Uterus (tissue), 3 donors: ENCODE measurements at regions not wholly inside any gene's neighbourhood (a gene's known extent, or its start where the extent isn't known, plus 50 kb on each side); places are given as distances from the start of the nearest gene placed in this dataset.

Source experiments
- DNase-seq, 2 donors: peaks; one replicate each; pipeline ENCODE4 v3.0.0-alpha.2; 2019 to 2020
- H3K27ac ChIP-seq, 2 donors: fragments of 200-600 bp; sonication (generic); 1 replicate in 1 of 2; 2 replicates in 1 of 2; pipeline ENCODE4 v1.5.1; 2016 to 2018
- H3K27me3 ChIP-seq, 2 donors: fragments of 200-600 bp; sonication (generic); one replicate each; pipeline ENCODE4 v1.5.1; 2018 to 2019; ENCODE audit warnings: control low read depth in 1 of 2
- H3K36me3 ChIP-seq, 2 donors: fragments of 200-600 bp; sonication (generic); one replicate each; pipeline ENCODE4 v1.5.1; 2019; ENCODE audit warnings: control low read depth in 1 of 2
- H3K4me1 ChIP-seq, 2 donors: fragments of 200-600 bp; sonication (generic); one replicate each; pipeline ENCODE4 v1.5.1; 2018 to 2019; ENCODE audit warnings: control low read depth in 1 of 2
- H3K4me3 ChIP-seq, 2 donors: fragments of 200-600 bp; sonication (generic); 1 replicate in 1 of 2; 2 replicates in 1 of 2; pipeline ENCODE4 v1.5.1; 2018 to 2019; ENCODE audit warnings: mild to moderate bottlenecking in 1 of 2
- H3K9me3 ChIP-seq, 2 donors: fragments of 200-600 bp; sonication (generic); one replicate each; pipeline ENCODE4 v1.5.1; 2019; ENCODE audit warnings: control low read depth in 1 of 2
- POLR2A ChIP-seq, 2 donors: fragments of 450-650 bp; IDR thresholded peaks; one replicate each; pipeline ENCODE4 v1.6.1; 2016; ENCODE audit warnings: antibody characterized with exemption in 2 of 2, mild to moderate bottlenecking in 1 of 2, moderate library complexity in 1 of 2
- intact Hi-C: fragments of 100-400 bp; cut with DNase I; formaldehyde crosslinking; loops from one replicate; pipeline ENCODE4 v1.15.1; 2023; ENCODE audit warnings: low total_unique reads
- TF ChIP-seq, protein P1 (sequence below), 4 experiments: fragments of 200-600 bp in 2 of 4; fragments of 450-650 bp in 2 of 4; sonication (generic) in 2 of 4; IDR thresholded peaks; one replicate each; pipeline ENCODE4 v1.5.1; 2016 to 2019; ENCODE audit warnings: antibody characterized with exemption in 4 of 4, mild to moderate bottlenecking in 2 of 4, moderate library complexity in 1 of 4
- donor health status: DM: yes; HTN: yes; CAD: no.

DNA sequence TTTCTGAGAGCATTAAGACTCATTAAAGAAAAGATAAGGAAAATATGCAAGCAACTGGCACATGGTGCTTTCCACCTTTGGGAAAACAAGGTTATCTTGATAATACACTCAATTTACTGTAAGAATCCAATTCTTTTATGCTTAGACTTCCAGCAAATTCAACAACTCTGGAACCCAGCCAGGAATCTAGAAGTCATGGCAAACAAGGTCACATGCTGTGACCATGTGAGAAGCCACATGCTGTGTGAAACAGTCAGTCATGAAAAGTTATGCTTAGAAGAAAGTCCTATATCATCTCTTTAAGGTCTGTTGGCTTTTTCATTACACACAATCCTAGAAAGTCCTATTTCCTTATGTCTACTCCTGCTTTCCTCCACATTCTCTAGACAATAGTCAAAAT lies 581.8 kb upstream of the C9orf72 start:
- no peak for TF ChIP-seq POLR2A (IDR thresholded peaks at IDR 0.05)
- TF ChIP-seq, protein P1, sequence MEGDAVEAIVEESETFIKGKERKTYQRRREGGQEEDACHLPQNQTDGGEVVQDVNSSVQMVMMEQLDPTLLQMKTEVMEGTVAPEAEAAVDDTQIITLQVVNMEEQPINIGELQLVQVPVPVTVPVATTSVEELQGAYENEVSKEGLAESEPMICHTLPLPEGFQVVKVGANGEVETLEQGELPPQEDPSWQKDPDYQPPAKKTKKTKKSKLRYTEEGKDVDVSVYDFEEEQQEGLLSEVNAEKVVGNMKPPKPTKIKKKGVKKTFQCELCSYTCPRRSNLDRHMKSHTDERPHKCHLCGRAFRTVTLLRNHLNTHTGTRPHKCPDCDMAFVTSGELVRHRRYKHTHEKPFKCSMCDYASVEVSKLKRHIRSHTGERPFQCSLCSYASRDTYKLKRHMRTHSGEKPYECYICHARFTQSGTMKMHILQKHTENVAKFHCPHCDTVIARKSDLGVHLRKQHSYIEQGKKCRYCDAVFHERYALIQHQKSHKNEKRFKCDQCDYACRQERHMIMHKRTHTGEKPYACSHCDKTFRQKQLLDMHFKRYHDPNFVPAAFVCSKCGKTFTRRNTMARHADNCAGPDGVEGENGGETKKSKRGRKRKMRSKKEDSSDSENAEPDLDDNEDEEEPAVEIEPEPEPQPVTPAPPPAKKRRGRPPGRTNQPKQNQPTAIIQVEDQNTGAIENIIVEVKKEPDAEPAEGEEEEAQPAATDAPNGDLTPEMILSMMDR (IDR thresholded peaks at IDR 0.05), result no peak
- Histone ChIP-seq H3K27me3 (no peaks in the 10 kb centered on the region), H3K4me1 (no peaks in the 10 kb centered on the region), H3K4me3 (no peak overlapping the region), H3K36me3 (no peaks in the 10 kb centered on the region), H3K9me3 (no peaks in the 10 kb centered on the region), H3K27ac (no peak overlapping the region)
- intact Hi-C loops, result no loop called here
- DNase-seq, result no peak

DNA sequence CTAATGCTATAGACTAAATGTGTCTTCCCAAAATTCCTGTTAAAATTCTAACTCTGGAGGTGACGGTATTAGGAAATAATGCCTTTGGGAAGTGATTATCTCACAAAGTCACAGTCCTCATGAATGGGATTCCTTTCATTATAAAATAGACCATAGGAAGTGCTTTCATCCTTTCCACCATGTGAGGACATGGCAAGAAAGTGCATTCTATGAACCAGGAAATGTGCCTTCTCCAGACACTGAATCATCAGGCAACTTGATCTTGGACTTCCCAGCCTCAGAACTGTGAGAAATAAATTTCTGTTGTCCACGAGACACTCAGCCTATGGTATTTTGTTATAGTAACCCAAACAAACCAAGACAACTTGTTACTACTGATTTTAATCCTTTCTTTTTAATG lies 582.4 kb upstream of the C9orf72 start:
- no peaks in the 10 kb centered on the region for H3K36me3 ChIP-seq
- intact Hi-C loops, result no loop called here
- H3K27me3 ChIP-seq, result no peaks in the 10 kb centered on the region
- H3K4me3 ChIP-seq, result no peak overlapping the region
- no peak for TF ChIP-seq POLR2A (IDR thresholded peaks at IDR 0.05)
- TF ChIP-seq, protein P1 (IDR thresholded peaks at IDR 0.05), result no peak
- no peak for DNase-seq
- H3K4me1 ChIP-seq, result no peaks in the 10 kb centered on the region
- H3K9me3 ChIP-seq, result no peaks in the 10 kb centered on the region
- no peak overlapping the region for H3K27ac ChIP-seq

DNA sequence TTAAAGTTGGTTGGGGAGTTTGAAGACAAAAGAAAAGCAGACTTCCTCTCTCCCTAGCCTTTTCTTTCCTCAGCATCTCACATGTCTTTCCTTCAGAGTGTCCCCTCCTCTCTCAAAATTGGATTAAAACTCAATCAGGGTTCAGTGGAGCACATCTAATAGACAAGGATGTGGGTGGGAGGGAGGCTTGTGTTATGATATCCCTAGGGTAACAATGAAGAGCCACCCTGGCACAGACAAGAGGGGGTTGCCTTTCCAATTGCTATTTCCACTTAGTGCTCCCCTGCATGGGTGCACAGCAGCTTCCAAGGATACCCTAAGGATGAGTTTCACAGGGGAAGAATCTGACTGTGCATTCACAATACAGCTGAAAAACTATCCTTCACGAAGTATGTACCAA lies 585.2 kb upstream of the C9orf72 start:
- no peak overlapping the region for H3K4me3 ChIP-seq
- no peaks in the 10 kb centered on the region for H3K4me1 ChIP-seq
- no peaks in the 10 kb centered on the region for H3K27me3 ChIP-seq
- no peak overlapping the region for H3K27ac ChIP-seq
- DNase-seq, result no peak
- intact Hi-C loops, result no loop called here
- no peaks in the 10 kb centered on the region for H3K9me3 ChIP-seq
- no peaks in the 10 kb centered on the region for H3K36me3 ChIP-seq
- TF ChIP-seq POLR2A (IDR thresholded peaks at IDR 0.05), result no peak
- TF ChIP-seq, protein P1 (IDR thresholded peaks at IDR 0.05), result no peak

DNA sequence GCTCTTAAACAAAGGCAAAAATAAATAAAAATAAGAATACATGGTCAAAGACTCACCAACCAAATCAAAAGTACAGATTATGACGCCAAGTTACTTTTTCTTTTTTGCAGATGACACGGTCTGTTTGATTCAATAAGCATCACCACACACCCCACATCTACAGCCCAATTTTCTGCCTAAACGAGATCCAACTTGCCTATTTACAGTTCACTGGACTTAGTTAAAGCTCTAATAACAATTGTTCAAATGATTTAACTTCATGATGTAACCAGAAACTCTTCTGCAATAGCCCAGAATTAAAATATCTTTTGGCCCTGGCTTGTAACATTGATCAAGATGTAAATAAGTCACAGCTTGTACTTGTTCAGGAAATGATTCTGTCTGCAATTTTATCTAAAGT lies 590.3 kb upstream of the C9orf72 start:
- no peak overlapping the region for H3K27ac ChIP-seq
- H3K36me3 ChIP-seq, result no peaks in the 10 kb centered on the region
- no peak for TF ChIP-seq POLR2A (IDR thresholded peaks at IDR 0.05)
- TF ChIP-seq, protein P1 (IDR thresholded peaks at IDR 0.05), result no peak
- no peaks in the 10 kb centered on the region for H3K27me3 ChIP-seq
- H3K4me3 ChIP-seq, result no peak overlapping the region
- no peaks in the 10 kb centered on the region for H3K9me3 ChIP-seq
- no peaks in the 10 kb centered on the region for H3K4me1 ChIP-seq
- intact Hi-C loops, result no loop called here
- no peak for DNase-seq

DNA sequence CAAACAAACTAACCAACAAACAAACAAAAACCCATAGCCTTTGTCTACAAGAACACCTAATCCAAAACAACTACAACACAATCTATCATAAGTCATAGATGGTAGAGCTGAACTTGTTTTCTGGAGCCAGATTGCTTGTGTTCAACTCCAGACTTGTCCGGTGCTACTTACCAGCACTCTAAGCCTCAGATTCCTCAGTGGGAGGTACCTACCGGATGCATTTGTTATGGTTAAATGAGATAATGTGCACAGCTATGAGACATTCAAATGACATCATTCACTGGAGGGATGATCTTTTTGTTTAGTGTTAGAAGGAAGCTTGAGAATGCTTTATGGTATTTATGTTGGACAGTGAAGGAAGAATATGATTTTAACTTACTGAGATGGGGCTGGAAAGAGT lies 592.9 kb upstream of the C9orf72 start:
- intact Hi-C loops, result no loop called here
- H3K27ac ChIP-seq, result no peak overlapping the region
- no peaks in the 10 kb centered on the region for H3K4me1 ChIP-seq
- TF ChIP-seq, protein P1 (IDR thresholded peaks at IDR 0.05), result no peak
- TF ChIP-seq POLR2A (IDR thresholded peaks at IDR 0.05), result no peak
- H3K4me3 ChIP-seq, result no peak overlapping the region
- no peaks in the 10 kb centered on the region for H3K36me3 ChIP-seq
- DNase-seq, result no peak
- no peaks in the 10 kb centered on the region for H3K27me3 ChIP-seq
- H3K9me3 ChIP-seq, result no peaks in the 10 kb centered on the region
